PC-3 (cell line): ENCODE measurements at regions not wholly inside any gene's neighbourhood (a gene's known extent, or its start where the extent isn't known, plus 50 kb on each side); places are given as distances from the start of the nearest gene placed in this dataset.

Experiments used
- ATAC-seq: fragments of 200-7000 bp; cut with Tn5 transposase; 2 replicates; pipeline ENCODE4 v1.9.1; 2020; ENCODE audit warnings: mild to moderate bottlenecking, moderate library complexity
- BruUV-seq: library from RNA; stranded (reverse); fragments of 400-500 nt; replicated peaks from 2 replicates; lab custom pipeline; 2021; lab: Mats Ljungman, UMichigan
- CTCF ChIA-PET: fragments of 300-600 bp; sonication (Branson Sonifier 250); formaldehyde crosslinking; loops from one replicate; lab custom pipeline; 2022; ENCODE audit warnings: antibody characterized with exemption; lab: Charles Lee
- POLR2A ChIA-PET: fragments of 300-600 bp; sonication (Branson Sonifier 250); formaldehyde crosslinking; loops from one replicate; lab custom pipeline; 2022; ENCODE audit warnings: antibody characterized with exemption; ENCODE audit not compliant: unreplicated experiment; lab: Charles Lee
- DNase-seq: peaks from one replicate; pipeline ENCODE4 v3.0.0-alpha.2; 2015
- H2AFZ ChIP-seq: fragments of 300-600 bp; sonication (generic); 2 replicates; pipeline ENCODE4 v1.6.0; 2016; ENCODE audit warnings: antibody characterized with exemption, low read length
- H3F3A ChIP-seq: fragments of 300-600 bp; sonication (generic); one replicate; pipeline ENCODE4 v1.6.0; 2017; ENCODE audit warnings: antibody characterized with exemption, low read length, control low read depth, mild to moderate bottlenecking; ENCODE audit not compliant: unreplicated experiment
- H3K27ac ChIP-seq: fragments of 300-600 bp; sonication (generic); 2 replicates; pipeline ENCODE4 v1.5.1; 2016; ENCODE audit warnings: mild to moderate bottlenecking, low read length
- H3K27me3 ChIP-seq: fragments of 300-600 bp; sonication (generic); 2 replicates; pipeline ENCODE4 v1.6.1; 2016; ENCODE audit warnings: low read length, mixed read lengths
- H3K36me3 ChIP-seq: fragments of 300-600 bp; sonication (generic); 2 replicates; pipeline ENCODE4 v1.6.1; 2016; ENCODE audit warnings: low read depth, mixed run types, low read length, mixed read lengths
- H3K4me1 ChIP-seq: fragments of 300-600 bp; sonication (generic); 2 replicates; pipeline ENCODE4 v1.5.1; 2016; ENCODE audit warnings: low read length; ENCODE audit not compliant: insufficient read depth
- H3K4me2 ChIP-seq: fragments of 300-600 bp; sonication (generic); 2 replicates; pipeline ENCODE4 v1.6.0; 2016; ENCODE audit warnings: low read length
- H3K4me3 ChIP-seq: fragments of 300-600 bp; sonication (generic); 2 replicates; pipeline ENCODE4 v1.5.1; 2016; ENCODE audit warnings: mild to moderate bottlenecking, low read length, mixed read lengths
- H3K79me2 ChIP-seq: fragments of 300-600 bp; sonication (generic); 2 replicates; pipeline ENCODE4 v1.6.1; 2017; ENCODE audit warnings: low read length, mixed read lengths
- H3K9ac ChIP-seq: fragments of 300-600 bp; sonication (generic); 2 replicates; pipeline ENCODE4 v1.6.0; 2016; ENCODE audit warnings: mild to moderate bottlenecking, low read length
- H3K9me2 ChIP-seq: fragments of 300-600 bp; sonication (generic); replicated peaks from 2 replicates; pipeline ENCODE4 v1.6.1; 2016; ENCODE audit warnings: mixed run types, low read length, mixed read lengths
- H3K9me3 ChIP-seq: fragments of 300-600 bp; sonication (generic); 2 replicates; pipeline ENCODE4 v1.6.1; 2016; ENCODE audit warnings: low read length, mixed read lengths
- H4K20me1 ChIP-seq: fragments of 300-600 bp; sonication (generic); 2 replicates; pipeline ENCODE4 v1.6.1; 2016; ENCODE audit warnings: low read length, mixed read lengths
- CTCF ChIP-seq: fragments of 300-600 bp; sonication (generic); conservative IDR thresholded peaks from 2 replicates; pipeline ENCODE4 v1.5.1; 2017; ENCODE audit warnings: antibody characterized with exemption, low read depth, mild to moderate bottlenecking, low read length
- EZH2 ChIP-seq: fragments of 300-600 bp; sonication (generic); IDR thresholded peaks from one replicate; pipeline ENCODE4 v1.6.1; 2017; ENCODE audit warnings: antibody characterized with exemption, mild to moderate bottlenecking, low read length; ENCODE audit not compliant: unreplicated experiment
- EZH2phosphoT487 ChIP-seq: fragments of 300-600 bp; sonication (generic); IDR thresholded peaks from 2 replicates; pipeline ENCODE4 v1.6.1; 2018; ENCODE audit warnings: mild to moderate bottlenecking, antibody characterized with exemption, low read length, borderline replicate concordance
- intact Hi-C: fragments of 100-400 bp; cut with micrococcal nuclease; formaldehyde crosslinking; loops from 2 replicates; pipeline ENCODE4 v1.9.0; 2023

GRCh38 chr5:124045412-124045811, 533.4 kb downstream of the CSNK1G3 start:
- Histone ChIP-seq H3K9me2 (no peaks in the 10 kb centered on the region), H3K27ac (no peak overlapping the region)

GRCh38 chr5:124044613-124045012, 532.6 kb downstream of the CSNK1G3 start:
- Histone ChIP-seq H3K4me1 (no peaks in the 10 kb centered on the region), H3K4me2 (no peak overlapping the region), H2AFZ (no peak overlapping the region), H3K79me2 (no peaks in the 10 kb centered on the region), H3K9ac (no peak overlapping the region), H3K27ac (no peak overlapping the region), H4K20me1 (no peaks in the 10 kb centered on the region), H3K9me3 (no peaks in the 10 kb centered on the region), H3K27me3 (no peaks in the 10 kb centered on the region), H3F3A (no peaks in the 10 kb centered on the region), H3K4me3 (no peak overlapping the region), H3K36me3 (no peaks in the 10 kb centered on the region), H3K9me2 (no peaks in the 10 kb centered on the region)
- intact Hi-C loops: no loop called here
- no peak for TF ChIP-seq EZH2phosphoT487
- TF ChIP-seq CTCF: no peak
- ChIA-PET POLR2A (no interaction called here), CTCF (no interaction called here)
- ATAC-seq: no peak
- DNase-seq: no peak
- BruUV-seq: no TSS peak

More at GRCh38 chr5:124045412-124045811, 533.4 kb downstream of the CSNK1G3 start:
- TF ChIP-seq EZH2phosphoT487 (no peak), EZH2 (no peak), CTCF (no peak)
- no peaks in the 10 kb centered on the region for H3F3A ChIP-seq
- POLR2A ChIA-PET: no interaction called here
- H3K9me3 ChIP-seq: no peaks in the 10 kb centered on the region
- no peak overlapping the region for H3K4me3 ChIP-seq
- intact Hi-C loops: no loop called here
- no peaks in the 10 kb centered on the region for H3K36me3 ChIP-seq
- no peak overlapping the region for H3K4me2 ChIP-seq
- DNase-seq (no peak), ATAC-seq (no peak)
- no peaks in the 10 kb centered on the region for H3K4me1 ChIP-seq
- CTCF ChIA-PET: no interaction called here
- H2AFZ ChIP-seq: no peak overlapping the region
- no TSS peak for BruUV-seq
- no peaks in the 10 kb centered on the region for H3K27me3 ChIP-seq
- H3K79me2 ChIP-seq: no peaks in the 10 kb centered on the region
- H4K20me1 ChIP-seq: no peaks in the 10 kb centered on the region
- no peak overlapping the region for H3K9ac ChIP-seq

GRCh38 chr5:124043456-124043855, 531.5 kb downstream of the CSNK1G3 start:
- peak; percentile 37 for DNase-seq
- POLR2A ChIA-PET: interaction anchor here (0.7 kb wide), 1 partner anchor 744 kb away, joined by 3 read pairs; no protein-coding TSS in a partner anchor

More at GRCh38 chr5:124043456-124043855, 531.5 kb downstream of the CSNK1G3 start:
- H3K27me3 ChIP-seq: no peaks in the 10 kb centered on the region
- CTCF ChIA-PET: no interaction called here
- H4K20me1 ChIP-seq: no peaks in the 10 kb centered on the region
- no peak overlapping the region for H3K9ac ChIP-seq
- H3K9me3 ChIP-seq: no peaks in the 10 kb centered on the region
- no peak overlapping the region for H2AFZ ChIP-seq
- no peaks in the 10 kb centered on the region for H3K79me2 ChIP-seq
- BruUV-seq: no TSS peak
- H3K36me3 ChIP-seq: no peaks in the 10 kb centered on the region
- TF ChIP-seq CTCF: peak; percentile 43; the same call in 1 of the 2 replicates
- TF ChIP-seq EZH2: no peak
- TF ChIP-seq EZH2phosphoT487: no peak
- H3F3A ChIP-seq: no peaks in the 10 kb centered on the region
- no peak overlapping the region for H3K27ac ChIP-seq
- intact Hi-C loops: no loop called here
- ATAC-seq: peak; percentile 38
- no peak overlapping the region for H3K4me3 ChIP-seq
- no peaks in the 10 kb centered on the region for H3K9me2 ChIP-seq
- no peak overlapping the region for H3K4me2 ChIP-seq
- H3K4me1 ChIP-seq: no peaks in the 10 kb centered on the region
